ENCODE measurements at regions not wholly inside any gene's neighbourhood (a gene's known extent, or its start where the extent isn't known, plus 50 kb on each side); places are given as distances from the start of the nearest gene placed in this dataset.
"Not testable (repeated sequence)": the region's sequence is repeated elsewhere in the genome, so short reads cannot be mapped to it uniquely, and the experiment has no call there.

DNA sequence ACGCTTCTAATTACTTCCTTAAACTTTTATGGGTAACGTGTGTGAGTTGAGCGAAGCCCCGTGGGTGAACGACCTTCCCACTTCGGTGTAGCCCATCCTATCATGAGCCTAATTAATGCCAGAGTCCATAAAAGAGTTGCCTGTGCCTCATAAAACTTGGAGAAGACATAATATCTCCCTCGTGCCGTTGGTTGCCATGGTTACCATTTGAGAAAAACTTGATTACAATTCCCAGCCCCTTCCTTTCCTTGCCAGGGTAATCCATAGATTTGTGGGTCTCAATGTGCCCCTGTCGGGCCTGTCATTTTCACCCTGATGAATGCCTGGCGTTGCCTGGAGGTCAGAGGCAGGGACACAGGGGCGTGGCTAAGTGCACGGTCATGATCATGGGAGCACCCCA is 127.1 kb downstream of the GLRX3 start:
- DNase-seq = no peak

DNA sequence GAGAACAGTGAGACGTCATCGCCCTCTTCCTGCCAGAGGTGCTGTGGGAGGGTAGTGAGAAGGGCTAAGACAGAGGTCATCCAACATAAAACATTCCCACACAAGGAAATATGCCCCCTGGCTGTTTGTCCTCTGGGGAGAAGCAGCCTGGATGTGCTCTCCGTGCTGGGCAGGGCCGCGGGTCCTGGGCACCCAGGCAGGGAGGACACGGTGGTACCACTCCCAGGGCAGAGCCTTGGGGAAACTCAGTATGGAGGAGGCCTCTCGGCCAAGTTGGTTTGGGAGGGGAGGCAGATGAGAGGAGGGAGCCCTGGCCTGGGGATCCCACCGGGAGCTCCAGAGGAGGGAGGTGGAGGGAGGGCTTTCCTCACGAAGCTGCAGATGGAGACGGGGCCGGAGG is 129.4 kb downstream of the GLRX3 start:
- DNase-seq = no peak

DNA sequence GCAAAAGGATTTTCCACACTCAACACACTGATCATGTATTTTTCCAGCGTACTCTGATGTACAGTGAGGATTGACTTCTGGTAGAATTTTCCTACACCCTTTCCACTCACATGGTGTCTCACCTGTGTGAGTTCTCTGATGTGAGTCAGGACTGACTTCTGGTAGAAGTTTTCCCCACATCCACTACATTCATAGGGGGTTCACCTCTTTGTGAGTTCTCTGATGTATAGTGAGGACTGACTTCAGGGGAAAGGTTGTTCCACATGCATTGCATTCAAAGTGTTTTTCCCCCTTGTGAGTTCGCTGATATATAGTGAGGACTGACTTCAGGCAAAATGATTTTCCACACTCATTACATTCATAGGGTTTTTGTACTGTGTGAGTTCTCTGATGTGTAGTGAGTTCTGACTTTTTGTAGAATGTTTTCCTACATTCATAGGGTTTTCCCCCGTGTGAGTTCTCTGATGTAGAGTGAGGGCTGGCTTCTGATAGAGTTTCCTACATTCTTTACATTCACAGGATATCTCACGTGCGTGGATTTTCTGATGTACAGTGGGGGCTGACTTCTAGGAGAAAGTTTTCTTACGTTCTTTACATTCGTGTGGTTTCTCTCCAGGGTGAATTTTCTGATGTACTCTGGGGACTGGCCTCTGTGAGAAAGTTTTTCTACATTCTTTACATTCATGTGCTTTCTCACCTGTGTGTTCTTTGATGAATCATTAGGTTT is 146.5 kb downstream of the GLRX3 start:
- DNase-seq = no peak

DNA sequence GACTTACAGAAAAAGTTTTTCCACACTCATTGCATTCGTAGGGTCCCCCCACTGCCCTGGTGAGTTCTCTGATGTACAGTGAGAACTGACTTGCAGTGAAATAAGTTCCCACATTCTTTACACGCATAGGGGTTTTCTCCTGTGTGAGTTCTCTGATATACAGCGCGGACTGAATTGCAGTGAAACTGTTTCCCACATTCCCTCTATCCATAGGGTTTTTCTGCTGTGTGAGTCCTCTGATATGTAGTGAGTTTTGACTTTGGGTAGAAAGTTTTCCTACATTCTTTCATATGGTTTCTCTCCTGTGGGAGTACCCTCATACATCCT is 147.0 kb downstream of the GLRX3 start:
- DNase-seq = no peak

DNA sequence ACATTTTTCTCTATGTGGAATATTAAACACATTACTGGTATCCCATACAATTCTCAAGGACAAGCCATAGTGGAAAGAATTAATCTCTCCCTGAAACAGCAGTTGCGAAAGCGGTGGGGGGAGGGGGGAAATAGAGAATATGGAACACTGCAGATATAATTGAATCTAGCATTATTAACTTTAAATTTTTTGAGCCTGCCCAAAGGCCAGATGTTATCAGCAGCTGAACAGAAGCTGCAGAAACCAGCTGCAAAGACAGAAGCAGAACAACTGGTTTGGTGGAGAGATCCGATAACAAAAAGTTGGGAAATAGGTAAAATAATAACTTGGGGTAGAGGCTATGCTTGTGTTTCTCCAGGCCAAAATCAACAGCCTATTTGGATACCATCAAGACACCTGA is 159.6 kb downstream of the GLRX3 start:
- DNase-seq = not testable (repeated sequence)

DNA sequence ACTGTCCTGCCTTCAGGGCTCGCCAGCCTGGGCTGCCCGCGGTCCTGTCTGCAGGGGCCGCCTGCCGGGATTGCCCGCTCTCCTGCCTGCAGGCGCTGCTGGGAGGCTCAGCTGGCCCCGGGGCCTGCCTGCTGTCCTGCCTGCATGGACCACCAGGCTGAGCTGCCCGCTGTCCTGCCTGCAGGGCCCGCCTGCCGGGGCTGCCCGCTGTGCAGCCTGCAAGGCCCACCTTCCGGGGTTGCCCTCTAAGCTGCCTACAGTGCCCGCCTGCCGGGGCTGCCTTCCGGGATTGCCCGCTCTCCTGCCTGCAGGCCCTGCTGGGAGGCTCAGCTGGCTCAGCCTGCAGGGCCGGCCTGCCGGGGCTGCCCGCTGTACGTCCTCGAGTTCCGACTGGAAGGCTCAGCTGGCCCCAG is 164.4 kb downstream of the GLRX3 start:
- no peak for DNase-seq

DNA sequence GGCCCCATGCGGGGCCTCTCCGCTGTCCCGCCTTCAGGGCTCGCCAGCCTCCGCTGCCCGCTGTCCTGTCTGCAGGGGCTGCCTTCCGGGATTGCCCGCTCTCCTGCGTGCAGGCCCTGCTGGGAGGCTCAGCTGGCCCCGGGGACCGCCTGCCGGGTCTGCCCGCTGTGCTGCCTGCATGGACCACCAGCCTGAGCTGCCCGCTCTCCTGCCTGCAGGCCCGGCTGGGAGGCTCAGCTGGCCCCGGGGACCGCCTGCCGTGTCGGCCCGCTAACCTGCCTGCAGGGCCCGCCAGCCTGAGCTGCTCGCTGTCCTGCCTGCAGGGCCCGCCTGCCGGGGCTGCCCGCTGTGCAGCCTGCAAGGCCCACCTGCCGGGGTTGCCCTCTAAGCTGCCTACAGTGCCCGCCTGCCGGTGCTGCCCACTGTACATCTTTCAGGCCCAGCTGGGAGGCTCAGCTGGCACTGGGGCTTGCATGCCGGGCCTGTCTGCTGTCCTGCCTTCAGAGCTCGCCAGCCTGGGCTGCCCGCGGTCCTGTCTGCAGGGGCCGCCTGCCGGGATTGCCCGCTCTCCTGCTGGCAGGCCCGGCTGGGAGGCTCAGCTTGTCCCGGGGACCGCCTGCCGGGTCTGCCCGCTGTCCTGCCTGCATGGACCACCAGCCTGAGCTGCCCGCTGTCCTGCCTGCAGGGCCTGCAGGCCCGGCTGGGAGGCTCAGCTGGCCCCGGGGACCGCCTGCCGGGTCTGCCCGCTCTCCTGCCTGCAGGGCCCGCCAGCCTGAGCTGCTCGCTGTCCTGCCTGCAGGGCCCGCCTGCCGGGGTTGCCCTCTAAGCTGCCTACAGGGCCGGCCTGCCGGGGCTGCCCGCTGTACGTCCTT is 165.1 kb downstream of the GLRX3 start:
- DNase-seq = peak; percentile 31 to 48

DNA sequence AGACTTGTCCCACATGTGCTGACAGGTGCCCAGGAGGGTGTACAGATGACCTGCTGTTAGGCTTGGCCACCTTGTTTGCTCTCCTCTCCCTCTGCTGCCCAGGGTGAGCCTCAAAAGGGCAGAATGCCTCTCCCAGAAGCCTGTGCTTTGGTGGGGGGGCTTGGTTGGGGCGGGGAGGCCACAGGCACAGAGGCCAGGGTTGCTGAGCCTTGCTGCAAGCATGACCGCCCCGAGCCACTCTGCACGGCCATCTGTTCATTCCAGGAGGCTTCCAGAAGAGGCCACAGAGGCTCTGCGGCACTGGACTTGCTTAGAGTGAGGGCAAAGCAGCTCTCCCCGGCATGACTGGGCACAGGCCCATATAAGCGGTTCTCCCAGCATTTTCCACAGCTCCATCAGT is 190.8 kb downstream of the GLRX3 start:
- DNase-seq = no peak

DNA sequence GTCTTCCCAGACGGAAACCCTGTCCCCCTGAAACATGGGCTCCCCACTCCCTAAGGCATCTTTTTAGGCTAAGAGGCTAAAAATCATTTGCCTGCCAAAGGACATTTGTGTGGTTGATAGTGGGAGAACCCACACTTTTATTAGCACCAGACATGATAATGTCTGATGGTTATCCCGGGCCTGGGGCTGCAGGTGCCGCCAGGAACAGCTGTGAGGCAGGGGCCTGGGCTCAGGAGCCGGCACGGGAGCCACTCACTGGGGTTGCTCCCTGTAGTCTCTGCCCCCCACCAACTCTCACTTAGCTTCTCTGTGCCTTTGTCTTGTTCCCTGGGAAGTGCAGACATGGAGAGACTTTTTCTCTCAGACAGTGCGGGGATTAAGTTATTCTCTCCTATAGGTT is 193.6 kb downstream of the GLRX3 start:
- no peak for DNase-seq

DNA sequence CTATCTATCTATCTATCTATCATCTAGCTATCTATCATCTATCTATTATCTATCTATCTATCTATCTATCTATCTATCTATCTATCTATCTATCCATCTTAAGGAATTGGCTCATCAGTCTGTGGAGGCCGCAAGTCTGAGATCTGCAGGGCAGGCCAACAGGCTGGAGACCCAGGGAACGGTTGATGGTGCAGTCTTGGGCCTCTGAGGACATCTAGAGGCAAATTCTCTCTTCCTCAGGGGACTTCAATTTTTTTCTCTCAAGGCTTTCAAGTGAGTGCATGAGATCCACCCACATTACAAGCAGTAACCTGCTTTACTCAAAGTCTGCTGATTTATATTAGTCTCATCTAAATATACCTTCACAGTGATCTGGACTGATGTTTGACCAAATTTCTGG is 197.0 kb downstream of the GLRX3 start:
- no peak for DNase-seq

DNA sequence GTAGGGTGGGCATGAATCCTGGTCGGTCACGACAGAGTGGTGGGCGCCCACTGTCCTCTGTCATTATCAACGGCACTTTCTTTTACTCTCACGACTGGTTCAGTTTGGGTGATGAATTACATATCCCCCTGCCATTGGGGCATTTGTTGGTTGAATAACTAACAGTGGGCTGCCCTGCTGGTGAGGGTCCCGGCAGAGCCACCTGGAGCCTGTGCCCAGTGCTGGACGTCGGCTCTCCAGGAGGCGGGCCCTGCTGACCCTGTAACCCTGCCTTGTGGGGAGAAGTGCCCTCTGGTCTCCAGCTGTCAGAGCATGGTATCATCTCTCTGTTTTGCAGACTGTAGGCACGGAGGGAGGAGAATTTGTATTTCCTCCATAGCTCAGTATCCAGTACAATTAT is 199.1 kb downstream of the GLRX3 start:
- no peak for DNase-seq

DNA sequence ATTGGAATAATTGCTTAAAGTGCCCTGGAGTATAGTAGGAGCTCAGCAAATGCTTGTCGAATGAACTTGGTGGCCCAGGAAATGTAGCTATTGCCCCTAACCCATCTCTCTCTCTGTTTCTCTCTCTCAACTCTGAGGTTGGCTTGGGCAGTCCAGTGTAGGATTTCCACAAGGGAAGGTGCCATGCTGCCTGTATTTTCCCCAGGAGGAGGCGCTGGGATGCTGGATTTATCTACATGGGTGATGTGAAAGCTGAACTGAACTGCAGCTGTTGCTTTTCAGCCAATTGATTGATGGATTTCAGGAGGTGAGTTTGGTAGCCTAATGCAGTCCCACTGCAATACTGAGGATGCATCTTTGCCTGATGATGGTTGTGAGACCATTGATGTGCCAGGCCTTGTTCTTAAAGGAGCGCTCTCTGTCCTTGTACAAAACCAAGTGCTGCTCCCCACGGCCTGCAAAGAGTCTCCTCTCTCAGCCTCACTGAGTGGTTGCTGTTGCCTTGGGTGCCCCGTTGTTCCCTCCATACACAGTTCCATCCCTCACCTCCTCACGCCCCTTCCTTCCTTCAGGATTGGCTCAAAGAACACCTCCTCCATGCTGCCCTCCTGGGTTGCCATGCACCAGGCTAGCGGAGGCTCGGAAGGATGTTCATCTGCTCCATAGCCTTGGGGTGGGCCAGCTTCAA is 200.6 kb downstream of the GLRX3 start:
- no peak for DNase-seq

DNA sequence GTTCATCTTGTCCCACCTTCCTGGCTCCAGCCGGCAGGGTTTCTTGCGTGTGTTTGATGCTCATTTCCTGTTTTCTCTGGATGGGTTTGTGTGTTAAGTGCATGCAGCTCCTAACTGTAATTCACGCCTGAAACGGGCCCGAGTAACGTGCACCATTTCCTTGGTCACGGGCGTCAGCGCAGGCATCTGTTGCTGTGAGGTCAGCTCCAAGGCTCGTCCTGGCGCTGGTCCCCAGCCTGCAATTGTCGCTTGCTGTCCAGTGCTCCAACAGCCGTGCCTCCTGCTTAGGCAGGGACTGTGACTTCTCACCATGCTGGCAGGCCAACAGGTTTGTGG is 201.1 kb downstream of the GLRX3 start:
- no peak for DNase-seq

DNA sequence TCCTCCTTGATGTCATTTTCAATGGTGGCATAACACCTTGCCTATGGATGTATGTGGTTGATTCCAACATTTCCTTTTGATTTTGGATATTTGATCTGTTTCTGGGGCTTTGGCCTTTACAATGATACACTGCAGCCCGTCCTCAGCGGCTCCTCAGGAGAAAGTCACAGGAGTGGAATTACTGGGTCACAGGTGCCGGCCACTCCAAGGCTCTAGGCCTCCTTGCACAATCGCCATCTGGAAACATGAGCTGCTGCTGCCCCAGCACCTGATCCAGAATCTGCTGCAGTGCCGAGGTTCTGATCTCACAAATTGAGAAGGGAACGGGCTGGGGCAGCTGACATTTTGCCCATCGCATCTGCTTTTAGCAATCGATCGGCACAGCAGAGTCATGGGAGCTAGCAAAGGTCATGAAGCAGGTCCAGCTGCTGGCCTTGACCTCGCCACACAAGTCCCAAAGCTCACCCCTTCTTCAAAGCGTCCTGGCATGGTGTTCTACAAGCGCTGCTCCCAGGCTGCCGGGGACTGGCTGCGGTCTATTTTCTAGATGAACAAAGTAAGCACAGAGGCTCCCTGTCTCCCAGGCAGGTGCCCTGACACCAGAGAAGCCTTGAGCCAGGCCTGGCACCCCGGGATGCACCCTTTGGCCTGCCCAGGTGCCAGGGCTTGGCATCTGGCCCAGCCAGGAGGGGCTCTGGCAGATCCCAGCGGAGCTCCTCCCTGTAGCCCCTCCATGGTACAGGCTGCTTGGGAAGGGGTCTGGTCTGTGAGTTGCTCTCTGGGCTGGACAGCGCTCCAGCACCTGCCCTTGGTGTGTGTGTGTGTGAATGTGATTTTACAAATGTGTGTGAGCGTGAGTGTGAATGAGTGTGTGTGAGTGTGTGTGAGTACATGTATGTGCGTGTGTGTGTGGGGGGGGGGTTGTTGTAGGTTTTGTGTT is 201.8 kb downstream of the GLRX3 start:
- DNase-seq = no peak

DNA sequence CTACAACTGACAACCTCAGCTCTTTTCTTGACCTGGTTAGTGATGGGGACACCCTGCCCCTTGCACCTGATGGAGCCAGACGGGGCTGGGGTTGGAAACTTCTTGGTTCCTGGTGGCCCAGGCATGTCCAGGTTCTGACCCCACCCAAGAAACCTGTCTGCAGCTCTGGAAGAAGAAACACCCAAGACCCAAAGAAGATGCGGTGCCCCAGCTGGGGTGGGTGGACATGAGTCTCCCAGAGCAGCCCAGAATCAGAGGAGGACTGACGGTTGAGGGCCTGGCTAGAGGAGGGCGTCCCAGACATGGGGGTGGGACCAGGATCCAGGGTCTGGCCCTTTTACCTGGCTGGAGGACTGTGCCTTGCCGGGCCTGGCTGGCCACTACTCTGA is 202.4 kb downstream of the GLRX3 start:
- DNase-seq = no peak

DNA sequence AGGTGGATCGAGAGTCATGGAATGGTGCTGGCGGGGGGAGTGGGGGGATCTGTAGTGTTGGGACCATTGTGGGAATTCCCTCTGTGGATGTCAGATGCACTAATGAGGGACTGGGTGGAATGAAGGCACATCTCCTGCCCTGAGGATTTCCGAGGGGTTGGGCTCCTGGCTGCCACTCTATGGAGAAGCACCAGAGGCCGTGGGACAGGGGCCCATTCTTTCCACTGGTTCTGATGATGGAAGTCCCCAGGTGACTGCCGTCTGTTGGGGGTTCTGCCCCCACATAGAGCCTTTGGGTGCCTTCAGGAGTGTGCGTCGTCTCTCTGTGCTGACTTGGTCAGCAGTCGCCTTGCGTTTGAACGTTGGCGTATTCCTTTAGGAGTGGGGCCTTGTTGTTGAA is 202.9 kb downstream of the GLRX3 start:
- no peak for DNase-seq

DNA sequence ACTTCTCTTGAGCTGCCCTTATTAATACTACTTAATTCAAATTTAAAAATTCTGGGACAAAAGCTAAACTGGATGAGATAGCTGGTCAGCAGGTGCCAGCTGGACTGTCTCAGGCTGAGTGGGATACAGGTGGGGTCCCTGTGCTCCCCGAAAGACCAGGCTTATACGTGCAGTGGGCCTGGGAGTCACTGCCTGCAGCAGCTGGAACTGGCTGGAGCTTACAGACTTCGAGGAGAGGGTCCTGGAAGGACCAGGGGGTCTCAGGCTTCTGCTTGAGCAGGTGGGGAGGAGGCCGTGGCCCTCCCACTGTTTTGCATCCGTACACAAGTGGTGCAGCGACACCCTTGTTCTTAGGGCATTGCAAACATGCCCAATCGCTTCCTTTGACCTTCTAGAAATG is 203.7 kb downstream of the GLRX3 start:
- no peak for DNase-seq

DNA sequence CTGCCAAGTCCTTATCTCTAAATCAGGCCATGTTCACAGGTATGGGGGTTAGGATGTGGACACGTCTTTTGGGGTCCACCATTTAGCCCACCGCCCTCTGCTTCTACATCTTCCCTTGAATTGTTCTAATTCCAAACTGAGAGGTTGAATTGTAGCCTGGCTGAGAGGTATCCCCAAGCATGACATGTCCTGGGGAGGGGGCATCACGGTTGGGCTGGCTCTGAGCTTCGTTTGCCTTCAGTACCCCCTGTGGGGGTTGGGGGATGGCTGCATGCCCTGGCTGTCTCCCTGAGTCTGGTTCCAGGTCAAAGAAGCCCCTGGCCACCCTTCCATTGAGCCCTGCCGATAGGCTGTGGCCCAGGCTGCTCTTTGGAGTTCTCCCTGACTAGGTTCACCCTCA is 204.6 kb downstream of the GLRX3 start:
- DNase-seq = no peak

DNA sequence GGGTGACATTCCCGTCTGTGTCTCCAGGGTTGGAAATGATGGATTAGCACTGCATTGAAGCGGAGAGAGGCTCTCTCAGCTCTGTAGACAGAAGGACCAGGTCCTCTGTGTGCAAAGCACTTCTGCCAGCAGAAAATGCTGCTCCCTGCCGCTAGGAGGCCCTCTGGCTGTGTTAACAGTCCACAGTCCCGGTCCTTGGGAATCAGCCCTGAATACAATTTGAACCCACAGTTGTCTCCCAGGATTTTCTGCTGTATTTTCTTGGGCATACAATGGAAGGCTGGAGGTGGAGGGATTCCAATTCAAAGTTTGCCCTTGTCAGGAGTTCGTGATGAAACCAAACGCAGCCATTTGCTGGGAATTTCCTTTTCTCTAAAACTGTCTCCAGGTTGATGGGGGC is 205.2 kb downstream of the GLRX3 start:
- DNase-seq = no peak

DNA sequence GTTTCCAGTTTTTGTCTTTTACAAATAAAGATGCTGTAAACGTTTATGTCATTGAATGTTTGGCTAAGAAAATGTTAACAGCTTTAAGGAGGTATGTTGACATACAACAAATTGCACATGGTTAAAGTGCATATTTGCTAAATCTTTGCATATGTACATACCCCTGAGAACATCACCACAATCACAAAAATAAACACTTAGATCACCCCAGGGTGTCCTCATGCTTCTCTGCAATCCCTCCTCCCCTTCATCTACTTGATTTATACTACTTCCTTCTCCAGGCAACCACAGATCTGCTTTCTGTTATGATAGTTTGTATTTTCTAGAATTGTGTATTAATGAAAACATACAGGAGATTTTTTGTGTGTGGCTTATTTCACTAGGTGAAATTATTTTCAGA is 209.5 kb downstream of the GLRX3 start:
- DNase-seq = no peak

DNA sequence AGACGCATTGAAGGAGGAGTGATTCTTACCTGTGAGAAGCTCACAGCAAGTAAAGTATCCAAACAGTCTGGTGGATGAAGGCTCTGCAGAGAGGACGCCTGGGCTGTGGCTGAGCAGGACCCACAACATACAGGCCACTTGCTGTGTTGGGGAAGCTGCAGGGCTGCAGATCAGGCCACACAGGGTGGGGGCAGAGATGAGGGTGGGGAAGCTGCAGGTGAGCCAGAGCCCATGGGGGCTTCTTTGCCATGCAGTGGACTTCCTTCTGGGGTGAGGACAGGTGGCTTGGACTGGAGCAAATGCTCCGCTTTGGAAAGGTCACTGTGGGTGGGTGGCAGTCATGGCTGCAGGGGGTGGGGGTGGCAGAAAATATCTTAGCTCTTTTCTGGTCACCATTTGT is 214.8 kb downstream of the GLRX3 start:
- DNase-seq = no peak

DNA sequence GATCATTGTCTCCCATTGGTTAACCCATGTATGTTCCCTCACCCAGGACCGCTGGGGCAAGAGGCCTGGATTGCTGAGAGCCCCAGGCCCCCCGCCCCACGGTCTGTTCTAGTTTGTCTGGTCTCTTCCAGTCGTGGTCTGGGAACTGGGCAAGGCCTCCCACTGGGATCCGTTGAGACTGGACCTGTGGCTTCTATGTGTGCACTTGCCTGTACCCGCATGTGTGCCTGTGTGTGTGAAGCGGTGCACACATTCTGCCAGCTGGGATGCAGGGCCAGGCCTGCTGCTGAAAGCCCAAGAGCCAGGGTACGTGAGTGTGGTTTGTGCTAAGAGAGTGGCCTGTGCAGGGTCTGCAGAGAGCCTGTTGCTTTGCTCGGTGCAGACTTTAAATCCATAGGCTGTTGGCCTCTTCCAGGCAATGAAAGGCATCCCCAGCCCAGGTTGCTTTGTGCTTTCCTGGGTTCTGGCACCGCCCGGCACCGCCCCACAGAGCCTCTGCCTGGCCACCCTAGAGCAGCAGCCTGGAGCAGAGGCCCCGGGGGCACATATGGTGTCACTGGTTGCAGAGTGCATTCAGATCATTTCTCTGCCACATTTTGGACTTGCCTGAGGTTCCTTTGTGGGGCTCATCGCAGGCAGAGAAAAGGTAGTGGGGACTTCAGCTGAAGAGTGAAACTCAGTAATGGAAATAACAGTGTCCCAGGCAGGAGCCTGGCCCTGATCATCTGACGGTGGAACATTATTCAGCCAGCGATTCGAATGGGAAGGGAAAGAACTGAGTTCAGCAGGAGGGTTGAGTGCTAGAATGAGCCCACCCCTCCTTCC is 215.5 kb downstream of the GLRX3 start:
- no peak for DNase-seq
